Naive thymus-derived CD4-positive, alpha-beta T cell (primary cell): ENCODE measurements at regions not wholly inside any gene's neighbourhood (a gene's known extent, or its start where the extent isn't known, plus 50 kb on each side); places are given as distances from the start of the nearest gene placed in this dataset.

Experiments
- ATAC-seq: fragments of 150-1000 bp; cut with Tn5 transposase; 2 replicates; pipeline ENCODE4 v1.10.0; 2021; ENCODE audit warnings: mild to moderate bottlenecking, moderate library complexity
- CTCF ChIA-PET: fragments of 350-600 bp; sonication (Branson Sonifier 250); formaldehyde crosslinking; loops from one replicate; lab custom pipeline; 2021; ENCODE audit warnings: antibody characterized with exemption; lab: Charles Lee
- POLR2A ChIA-PET: fragments of 350-600 bp; sonication (Branson Sonifier 250); formaldehyde crosslinking; loops from one replicate; lab custom pipeline; 2021; ENCODE audit warnings: antibody characterized with exemption, inconsistent platforms; lab: Charles Lee
- DNase-seq, 9 donors: peaks; one replicate each; pipeline versions ENCODE4 v3.0.0 to v3.0.0-alpha.2; 2020 to 2022; ENCODE audit warnings: mixed read lengths in 1 of 9
- H3K27ac ChIP-seq: one replicate; pipeline ENCODE4 v1.7.0; 2013; ENCODE audit warnings: mild to moderate bottlenecking, low read depth, low read length, moderate library complexity
- H3K27me3 ChIP-seq, 2 donors: one replicate each; pipeline ENCODE4 v1.7.0; 2013; ENCODE audit warnings: low read length in 2 of 2, mild to moderate bottlenecking in 2 of 2, moderate library complexity in 2 of 2; ENCODE audit not compliant: control insufficient read depth in 2 of 2, insufficient read depth in 2 of 2
- H3K36me3 ChIP-seq, 3 experiments: 1 replicate in 2 of 3; 2 replicates in 1 of 3; pipeline ENCODE4 v1.7.0; 2013; ENCODE audit warnings: low read length in 3 of 3, mild to moderate bottlenecking in 3 of 3, moderate library complexity in 1 of 3; ENCODE audit not compliant: insufficient read depth in 3 of 3, control insufficient read depth in 2 of 3
- H3K4me1 ChIP-seq, 2 donors: one replicate each; pipeline ENCODE4 v1.7.0; 2013; ENCODE audit warnings: low read length in 2 of 2, mild to moderate bottlenecking in 2 of 2, moderate library complexity in 1 of 2; ENCODE audit not compliant: control insufficient read depth in 2 of 2, insufficient read depth in 2 of 2
- H3K4me3 ChIP-seq: 2 replicates; pipeline ENCODE4 v1.7.0; 2013; ENCODE audit warnings: mild to moderate bottlenecking, low read length
- H3K9me3 ChIP-seq, 3 experiments: 1 replicate in 2 of 3; 2 replicates in 1 of 3; pipeline ENCODE4 v1.7.0; 2013; ENCODE audit warnings: low read length in 3 of 3; ENCODE audit not compliant: control insufficient read depth in 2 of 3
- H3K27ac Mint-ChIP-seq, 9 donors: one replicate each; pipeline ENCODE4 v1.8.0; 2020 to 2022; ENCODE audit warnings: mixed read lengths in 9 of 9, mild to moderate bottlenecking in 8 of 9, moderate library complexity in 5 of 9, inconsistent platforms in 2 of 9
- H3K27me3 Mint-ChIP-seq, 5 donors: one replicate each; pipeline ENCODE4 v1.8.0; 2021 to 2022; ENCODE audit warnings: mixed read lengths in 5 of 5, mild to moderate bottlenecking in 1 of 5
- H3K36me3 Mint-ChIP-seq, 5 donors: one replicate each; pipeline ENCODE4 v1.8.0; 2020 to 2022; ENCODE audit warnings: mixed read lengths in 5 of 5, mild to moderate bottlenecking in 3 of 5, inconsistent platforms in 1 of 5
- H3K4me1 Mint-ChIP-seq, 7 donors: one replicate each; pipeline ENCODE4 v1.8.0; 2020 to 2022; ENCODE audit warnings: mixed read lengths in 7 of 7, mild to moderate bottlenecking in 3 of 7, inconsistent platforms in 1 of 7
- H3K4me3 Mint-ChIP-seq, 10 donors: one replicate each; pipeline ENCODE4 v1.8.0; 2020 to 2022; ENCODE audit warnings: mild to moderate bottlenecking in 10 of 10, mixed read lengths in 10 of 10, moderate library complexity in 6 of 10, inconsistent platforms in 2 of 10
- H3K9me3 Mint-ChIP-seq, 11 donors: one replicate each; pipeline ENCODE4 v1.8.0; 2020 to 2022; ENCODE audit warnings: mixed read lengths in 11 of 11, mild to moderate bottlenecking in 4 of 11, inconsistent platforms in 1 of 11, moderate library complexity in 1 of 11
- intact Hi-C, 2 donors: fragments of 100-400 bp; cut with micrococcal nuclease; formaldehyde crosslinking; loops; one replicate each; pipeline ENCODE4 v1.15.1; 2023

- H3K9me3 Mint-ChIP-seq: peaks cover 0 to 6% (median 0%) of the 10 kb centered on the region in 11 donors
- H3K4me3 ChIP-seq: no peak overlapping the region
- DNase-seq: no peak
- H3K36me3 Mint-ChIP-seq: peaks cover 0 to 5% (median 0%) of the 10 kb centered on the region in 5 donors
- no peak overlapping the region for H3K4me3 Mint-ChIP-seq
- ChIA-PET CTCF (no interaction called here), POLR2A (no interaction called here)
- H3K27me3 Mint-ChIP-seq: peaks cover 0 to 20% (median 8%) of the 10 kb centered on the region in 5 donors
- H3K27ac Mint-ChIP-seq: no peak overlapping the region
- no peaks in the 10 kb centered on the region for H3K4me1 ChIP-seq
- H3K36me3 ChIP-seq: no peaks in the 10 kb centered on the region
- intact Hi-C loops: no loop called here
- no peaks in the 10 kb centered on the region for H3K9me3 ChIP-seq
- H3K4me1 Mint-ChIP-seq: no peaks in the 10 kb centered on the region
- H3K27ac ChIP-seq: no peak overlapping the region
- H3K27me3 ChIP-seq: no peaks in the 10 kb centered on the region
- no peak for ATAC-seq
Observed at GRCh38 chr11:15663777-15664218, 549.1 kb downstream of the INSC start.

GRCh38 chr11:15665368-15665871 is 550.7 kb downstream of the INSC start:
- H3K27ac ChIP-seq: no peak overlapping the region
- DNase-seq: no peak
- Mint-ChIP-seq H3K4me3 (no peak overlapping the region), H3K4me1 (no peaks in the 10 kb centered on the region), H3K9me3 (peaks cover 0 to 8% (median 0%) of the 10 kb centered on the region in 11 donors), H3K36me3 (peaks cover 0 to 5% (median 0%) of the 10 kb centered on the region in 5 donors), H3K27me3 (peaks cover 0 to 25% (median 16%) of the 10 kb centered on the region in 5 donors), H3K27ac (no peak overlapping the region)
- no peaks in the 10 kb centered on the region for H3K9me3 ChIP-seq
- ChIA-PET CTCF (no interaction called here), POLR2A (interaction anchor here (0.6 kb wide), 1 partner anchor 248 kb away, joined by 3 read pairs; no protein-coding TSS in a partner anchor)
- intact Hi-C loops: no loop called here
- H3K27me3 ChIP-seq: no peaks in the 10 kb centered on the region
- no peaks in the 10 kb centered on the region for H3K4me1 ChIP-seq
- no peak overlapping the region for H3K4me3 ChIP-seq
- H3K36me3 ChIP-seq: no peaks in the 10 kb centered on the region
- ATAC-seq: no peak

DNA sequence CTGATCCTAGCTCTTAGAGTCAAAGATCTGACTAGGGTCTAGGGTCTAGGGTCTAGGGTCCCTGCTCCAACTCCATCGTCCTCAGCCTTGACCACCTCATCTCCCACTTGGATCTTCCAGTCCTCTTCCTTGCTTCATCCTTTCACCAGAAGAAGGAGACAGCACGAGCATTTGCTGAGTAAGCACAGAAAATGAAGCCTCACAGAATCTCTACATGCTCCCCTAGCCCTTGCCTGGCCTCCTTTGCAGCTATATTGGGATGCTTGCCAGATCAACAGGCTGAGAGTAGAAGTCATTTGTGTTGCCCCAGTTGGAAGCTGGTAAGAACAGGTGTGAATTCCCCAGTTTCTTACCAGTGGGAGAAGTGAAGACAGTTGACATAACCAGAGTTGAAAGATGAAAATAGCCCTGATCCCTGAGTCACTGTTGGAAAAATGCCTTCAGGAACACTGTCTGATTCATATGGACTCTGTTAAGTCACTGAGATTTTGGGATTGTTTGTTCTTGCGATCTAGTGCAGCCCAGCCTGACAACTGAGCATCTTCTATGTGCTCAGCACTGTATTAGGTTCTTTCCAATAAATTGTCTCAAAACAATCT is 552.5 kb downstream of the INSC start:
- Mint-ChIP-seq H3K4me3 (no peak overlapping the region), H3K4me1 (no peaks in the 10 kb centered on the region), H3K27me3 (peaks cover 0 to 28% (median 21%) of the 10 kb centered on the region in 5 donors), H3K9me3 (peaks cover 0 to 8% (median 0%) of the 10 kb centered on the region in 11 donors), H3K36me3 (peaks cover 0 to 11% (median 0%) of the 10 kb centered on the region in 5 donors), H3K27ac (no peak overlapping the region)
- POLR2A ChIA-PET: no interaction called here
- Histone ChIP-seq H3K27me3 (no peaks in the 10 kb centered on the region), H3K36me3 (no peaks in the 10 kb centered on the region), H3K27ac (no peak overlapping the region), H3K9me3 (no peaks in the 10 kb centered on the region), H3K4me1 (no peaks in the 10 kb centered on the region), H3K4me3 (no peak overlapping the region)
- DNase-seq: no peak
- intact Hi-C loops: no loop called here
- CTCF ChIA-PET: no interaction called here
- no peak for ATAC-seq

- CTCF ChIA-PET: no interaction called here
- intact Hi-C loops: no loop called here
- no peak overlapping the region for H3K27ac Mint-ChIP-seq
- Histone ChIP-seq H3K9me3 (no peaks in the 10 kb centered on the region), H3K36me3 (no peaks in the 10 kb centered on the region), H3K27me3 (no peaks in the 10 kb centered on the region), H3K4me1 (no peaks in the 10 kb centered on the region), H3K4me3 (no peak overlapping the region), H3K27ac (no peak overlapping the region)
- peaks cover 0 to 11% (median 0%) of the 10 kb centered on the region in 5 donors for H3K36me3 Mint-ChIP-seq
- no peak overlapping the region for H3K4me3 Mint-ChIP-seq
- POLR2A ChIA-PET: no interaction called here
- H3K9me3 Mint-ChIP-seq: peaks cover 0 to 7% (median 0%) of the 10 kb centered on the region in 11 donors
- no peaks in the 10 kb centered on the region for H3K4me1 Mint-ChIP-seq
- ATAC-seq (no peak), DNase-seq (no peak)
- H3K27me3 Mint-ChIP-seq: peaks cover 0 to 34% (median 23%) of the 10 kb centered on the region in 5 donors
Observed at GRCh38 chr11:15668718-15669117, 554.0 kb downstream of the INSC start.

DNA sequence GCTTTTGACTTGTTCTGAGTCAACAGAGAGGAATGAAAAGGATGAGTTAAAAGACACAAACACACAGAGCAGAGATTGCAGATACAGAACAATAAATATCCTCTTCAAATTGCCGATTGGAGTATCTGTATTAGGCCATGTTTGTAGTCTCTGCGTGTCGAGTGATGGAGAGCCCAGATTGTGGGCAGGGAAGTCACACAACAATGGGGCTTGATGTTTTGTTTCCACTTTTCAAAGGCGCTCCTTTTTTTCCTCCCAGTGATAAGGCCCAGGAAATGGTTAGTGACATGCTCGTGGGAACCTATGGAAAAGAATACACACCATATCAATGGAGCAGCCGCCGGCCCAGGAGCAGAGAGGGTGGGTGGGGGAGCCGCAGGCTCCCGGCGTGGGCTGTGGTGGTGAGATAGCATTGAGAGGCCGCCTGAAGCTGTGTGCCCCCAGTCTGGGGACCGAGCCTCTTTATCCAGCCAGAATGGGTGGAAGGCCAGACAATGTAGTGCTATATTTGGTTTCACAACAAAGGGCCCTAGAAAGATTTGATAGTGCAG is 555.9 kb downstream of the INSC start:
- peaks cover 0 to 26% (median 22%) of the 10 kb centered on the region in 5 donors for H3K27me3 Mint-ChIP-seq
- no peak overlapping the region for H3K27ac ChIP-seq
- H3K4me1 ChIP-seq: no peaks in the 10 kb centered on the region
- no peaks in the 10 kb centered on the region for H3K27me3 ChIP-seq
- no peaks in the 10 kb centered on the region for H3K9me3 ChIP-seq
- ATAC-seq (no peak), DNase-seq (no peak)
- peaks cover 0 to 11% (median 3%) of the 10 kb centered on the region in 11 donors for H3K9me3 Mint-ChIP-seq
- H3K36me3 ChIP-seq: no peaks in the 10 kb centered on the region
- H3K36me3 Mint-ChIP-seq: peaks cover 0 to 9% (median 0%) of the 10 kb centered on the region in 5 donors
- CTCF ChIA-PET: no interaction called here
- intact Hi-C loops: no loop called here
- no peak overlapping the region for H3K27ac Mint-ChIP-seq
- no peak overlapping the region for H3K4me3 Mint-ChIP-seq
- POLR2A ChIA-PET: no interaction called here
- H3K4me1 Mint-ChIP-seq: no peaks in the 10 kb centered on the region
- H3K4me3 ChIP-seq: no peak overlapping the region

GRCh38 chr11:15671216-15671615 is 556.5 kb downstream of the INSC start:
- Histone ChIP-seq H3K27me3 (no peaks in the 10 kb centered on the region), H3K4me3 (no peak overlapping the region), H3K4me1 (no peaks in the 10 kb centered on the region), H3K9me3 (no peaks in the 10 kb centered on the region), H3K27ac (no peak overlapping the region), H3K36me3 (no peaks in the 10 kb centered on the region)
- no peaks in the 10 kb centered on the region for H3K4me1 Mint-ChIP-seq
- ATAC-seq: no peak
- CTCF ChIA-PET: no interaction called here
- POLR2A ChIA-PET: no interaction called here
- no peak overlapping the region for H3K4me3 Mint-ChIP-seq
- peaks cover 0 to 15% (median 3%) of the 10 kb centered on the region in 11 donors for H3K9me3 Mint-ChIP-seq
- peaks cover 0 to 6% (median 0%) of the 10 kb centered on the region in 5 donors for H3K36me3 Mint-ChIP-seq
- no peak overlapping the region for H3K27ac Mint-ChIP-seq
- H3K27me3 Mint-ChIP-seq: peaks cover 0 to 26% (median 19%) of the 10 kb centered on the region in 5 donors
- DNase-seq: no peak
- intact Hi-C loops: no loop called here
